C4-2B (cell line): ENCODE measurements at regions not wholly inside any gene's neighbourhood (a gene's known extent, or its start where the extent isn't known, plus 50 kb on each side); places are given as distances from the start of the nearest gene placed in this dataset.

Source experiments
- ZFX ChIP-seq: fragments of 450-650 bp; IDR thresholded peaks from 2 replicates; pipeline ENCODE4 v1.6.1; 2017
- TF ChIP-seq, protein P1 (sequence below): fragments of 450-650 bp; conservative IDR thresholded peaks from 2 replicates; pipeline ENCODE4 v1.5.1; 2017; ENCODE audit warnings: mild to moderate bottlenecking

DNA sequence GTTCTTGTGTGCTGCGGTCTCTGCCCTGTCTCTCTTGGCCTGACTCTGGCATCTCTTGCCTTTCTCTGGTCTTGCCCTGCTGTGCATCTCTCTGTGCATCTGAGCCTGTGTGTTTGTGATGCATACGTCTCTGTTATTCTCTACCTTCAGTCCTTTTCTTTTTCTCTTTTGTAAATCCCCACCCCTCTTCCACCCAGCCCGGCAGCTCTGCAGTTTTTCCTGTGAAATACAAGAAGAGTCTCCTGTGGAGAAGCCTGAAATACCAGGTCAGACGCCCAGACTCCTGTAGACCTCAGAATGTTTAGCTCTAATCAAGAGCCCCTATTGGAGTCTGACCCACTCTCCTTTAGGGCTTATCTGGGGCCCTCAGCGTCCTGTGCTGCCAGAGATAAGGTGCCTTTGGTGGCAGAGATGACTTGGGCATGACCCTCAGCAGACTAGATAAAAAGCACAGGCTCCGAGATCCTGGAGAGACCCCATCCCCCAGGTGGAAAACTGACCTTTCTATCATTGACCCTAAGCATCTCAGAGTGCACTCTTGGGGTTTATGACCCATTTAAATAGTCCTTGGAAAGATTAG, 167.5 kb upstream of the SRRM4 start:
- TF ChIP-seq, protein P1, sequence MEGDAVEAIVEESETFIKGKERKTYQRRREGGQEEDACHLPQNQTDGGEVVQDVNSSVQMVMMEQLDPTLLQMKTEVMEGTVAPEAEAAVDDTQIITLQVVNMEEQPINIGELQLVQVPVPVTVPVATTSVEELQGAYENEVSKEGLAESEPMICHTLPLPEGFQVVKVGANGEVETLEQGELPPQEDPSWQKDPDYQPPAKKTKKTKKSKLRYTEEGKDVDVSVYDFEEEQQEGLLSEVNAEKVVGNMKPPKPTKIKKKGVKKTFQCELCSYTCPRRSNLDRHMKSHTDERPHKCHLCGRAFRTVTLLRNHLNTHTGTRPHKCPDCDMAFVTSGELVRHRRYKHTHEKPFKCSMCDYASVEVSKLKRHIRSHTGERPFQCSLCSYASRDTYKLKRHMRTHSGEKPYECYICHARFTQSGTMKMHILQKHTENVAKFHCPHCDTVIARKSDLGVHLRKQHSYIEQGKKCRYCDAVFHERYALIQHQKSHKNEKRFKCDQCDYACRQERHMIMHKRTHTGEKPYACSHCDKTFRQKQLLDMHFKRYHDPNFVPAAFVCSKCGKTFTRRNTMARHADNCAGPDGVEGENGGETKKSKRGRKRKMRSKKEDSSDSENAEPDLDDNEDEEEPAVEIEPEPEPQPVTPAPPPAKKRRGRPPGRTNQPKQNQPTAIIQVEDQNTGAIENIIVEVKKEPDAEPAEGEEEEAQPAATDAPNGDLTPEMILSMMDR, result no peak
- TF ChIP-seq ZFX, result no peak
